HepG2 (cell line): ENCODE measurements at regions not wholly inside any gene's neighbourhood (a gene's known extent, or its start where the extent isn't known, plus 50 kb on each side); places are given as distances from the start of the nearest gene placed in this dataset.

ENCODE experiments used
- ATAC-seq: fragments of 200-7000 bp; cut with Tn5 transposase; 3 replicates; pipeline ENCODE4 v1.9.1; 2020; ENCODE audit warnings: mild to moderate bottlenecking, moderate library complexity
- BruUV-seq: library from RNA; stranded (reverse); fragments of 400-500 nt; replicated peaks from 2 replicates; lab custom pipeline; 2021; lab: Mats Ljungman, UMichigan
- CTCF ChIA-PET: fragments of 300-600 bp; formaldehyde crosslinking; extraction: SDS; loops from one replicate; lab custom pipeline; 2021; ENCODE audit warnings: low total read pairs, inconsistent platforms, low intra/inter-chr PET ratio; lab: Yijun Ruan, JAX
- POLR2A ChIA-PET: fragments of 350-600 bp; sonication (Branson Sonifier 250); formaldehyde crosslinking; loops from one replicate; lab custom pipeline; 2020; ENCODE audit warnings: antibody characterized with exemption, inconsistent platforms; lab: Yijun Ruan, JAX
- DNase-seq: peaks from one replicate; pipeline ENCODE4 v3.0.0-alpha.2; 2015; ENCODE audit warnings: low spot score
- FAIRE-seq: peaks from 3 replicates; lab custom pipeline; 2011; peaks lifted over from hg19 to GRCh38; lab: Jason Lieb, UNC
- H2AFZ ChIP-seq: one replicate; pipeline ENCODE4 v1.6.1; 2011; ENCODE audit warnings: low read length, inconsistent platforms
- H3K27ac ChIP-seq: fragments of 300-600 bp; 3 replicates; pipeline ENCODE4 v1.8.0; 2011; ENCODE audit warnings: mixed run types, mild to moderate bottlenecking, mixed read lengths, low read length, inconsistent platforms; ENCODE audit not compliant: insufficient read depth; ENCODE audit errors: extremely low read length
- H3K27me3 ChIP-seq, 2 experiments: fragments of 200-600 bp in 1 of 2; 2 replicates in 1 of 2; 3 replicates in 1 of 2; pipeline versions ENCODE4 v1.6.0 to v1.8.0; 2011; ENCODE audit warnings: low read length in 2 of 2, mild to moderate bottlenecking in 2 of 2, moderate library complexity in 2 of 2, inconsistent platforms in 1 of 2; ENCODE audit not compliant: insufficient read depth in 2 of 2, control insufficient read depth in 1 of 2
- H3K36me3 ChIP-seq, 2 experiments: fragments of 200-600 bp in 1 of 2; replicated peaks in 1 of 2; 2 replicates in 1 of 2; 3 replicates in 1 of 2; pipeline versions ENCODE4 v1.5.1 to v1.8.0; 2011; ENCODE audit warnings: low read length in 2 of 2, inconsistent platforms in 1 of 2; ENCODE audit not compliant: insufficient read depth in 2 of 2, control insufficient read depth in 1 of 2
- H3K4me1 ChIP-seq: 2 replicates; pipeline ENCODE4 v1.5.1; 2012; ENCODE audit warnings: low read length, inconsistent platforms; ENCODE audit not compliant: insufficient read depth
- H3K4me2 ChIP-seq: 2 replicates; pipeline ENCODE4 v1.6.0; 2011; ENCODE audit warnings: low read depth, low read length, inconsistent platforms
- H3K4me3 ChIP-seq, 3 experiments: fragments of 200-600 bp in 1 of 3; sonication (generic), shearing (Covaris generic) in 1 of 3; replicated peaks in 1 of 3; 2 replicates each; pipeline ENCODE4 v1.5.1; 2011 to 2016; ENCODE audit warnings: low read length in 3 of 3, inconsistent platforms in 2 of 3, low read depth in 2 of 3, mild to moderate bottlenecking in 2 of 3, control low read depth in 1 of 3, mixed read lengths in 1 of 3; ENCODE audit not compliant: insufficient read depth in 1 of 3
- H3K79me2 ChIP-seq: one replicate; pipeline ENCODE4 v1.6.1; 2011; ENCODE audit warnings: low read length, inconsistent platforms; ENCODE audit not compliant: insufficient read depth
- H3K9ac ChIP-seq: 2 replicates; pipeline ENCODE4 v1.6.0; 2011; ENCODE audit warnings: mild to moderate bottlenecking, low read depth, low read length, inconsistent platforms; ENCODE audit not compliant: insufficient read depth
- H3K9me3 ChIP-seq: 2 replicates; pipeline ENCODE4 v1.5.1; 2012; ENCODE audit warnings: mild to moderate bottlenecking, low read length
- H4K20me1 ChIP-seq: 2 replicates; pipeline ENCODE4 v1.6.0; 2011; ENCODE audit warnings: inconsistent platforms, mild to moderate bottlenecking, low read length, moderate library complexity; ENCODE audit not compliant: insufficient read depth
- AGO1 ChIP-seq: fragments of 200-400 bp; formaldehyde crosslinking; IDR thresholded peaks from 2 replicates; pipeline ENCODE4 v1.6.1; 2017; ENCODE audit warnings: mild to moderate bottlenecking, low read depth, low read length, moderate library complexity; ENCODE audit not compliant: poor library complexity, severe bottlenecking
- KAT8 ChIP-seq: IDR thresholded peaks from 2 replicates; pipeline ENCODE4 v1.6.1; 2016; ENCODE audit warnings: missing genetic modification reagents, missing compliant biosample characterization
- MLX ChIP-seq: IDR thresholded peaks from 2 replicates; pipeline ENCODE4 v1.6.1; 2016
- MZF1 ChIP-seq: sonication (generic); formaldehyde crosslinking; IDR thresholded peaks from 2 replicates; pipeline ENCODE4 v1.8.1; 2023; ENCODE audit warnings: mild to moderate bottlenecking, missing genetic modification reagents, borderline replicate concordance
- POLR2A ChIP-seq, 2 experiments: IDR thresholded peaks; 2 replicates each; pipeline ENCODE4 v1.6.1; 2011; ENCODE audit warnings: low read depth in 2 of 2, low read length in 2 of 2, mild to moderate bottlenecking in 1 of 2, moderate library complexity in 1 of 2; ENCODE audit not compliant: insufficient read depth in 1 of 2
- ZNF12 ChIP-seq: sonication (generic); formaldehyde crosslinking; IDR thresholded peaks from 2 replicates; pipeline ENCODE4 v1.5.0; 2020; ENCODE audit warnings: missing genetic modification reagents
- ZNF251 ChIP-seq: sonication (generic); formaldehyde crosslinking; IDR thresholded peaks from 2 replicates; pipeline ENCODE4 v1.9.0; 2021; ENCODE audit warnings: mild to moderate bottlenecking, missing genetic modification reagents
- ZNF784 ChIP-seq: sonication (generic); formaldehyde crosslinking; IDR thresholded peaks from 2 replicates; pipeline ENCODE4 v1.5.1; 2020; ENCODE audit warnings: missing genetic modification reagents, mild to moderate bottlenecking, borderline replicate concordance
- WGBS: methylation state at CpG from one replicate; pipeline ENCODE4 v1.1.6; 2017; ENCODE audit warnings: low lambda C conversion rate; 5-methylcytosine and 5-hydroxymethylcytosine counted together
- in situ Hi-C: cut with HindIII; loops from 2 replicates; pipeline ENCODE4 v1.10.0; 2017; ENCODE audit warnings: low pct_unique_long_range_greater_than_20kb; ENCODE audit not compliant: extremely low pct_ligation_motif_present
- intact Hi-C: fragments of 100-400 bp; cut with micrococcal nuclease; formaldehyde crosslinking; loops from one replicate; pipeline ENCODE4 v1.10.0; 2022; ENCODE audit not compliant: unreplicated experiment
- TF ChIP-seq, protein P1 (sequence below): sonication (generic); formaldehyde crosslinking; conservative IDR thresholded peaks from 2 replicates; pipeline ENCODE4 v1.4.0; 2020; ENCODE audit warnings: missing genetic modification reagents
- TF ChIP-seq, protein P2 (sequence below): IDR thresholded peaks from 2 replicates; pipeline ENCODE4 v1.6.1; 2016; ENCODE audit warnings: mild to moderate bottlenecking

- Histone ChIP-seq H3K4me3 (no peak overlapping the region), H3K36me3 (no peaks in the 10 kb centered on the region), H2AFZ (no peak overlapping the region)
- DNase-seq (no peak), FAIRE-seq (no peak)
- in situ Hi-C loops, result no loop called here
- TF ChIP-seq AGO1, result no peak
- TF ChIP-seq ZNF251 (CRISPR knock-in tag), result no peak
- no peak for TF ChIP-seq ZNF12 (CRISPR knock-in tag)
- TF ChIP-seq MLX (CRISPR knock-in tag), result no peak
- TF ChIP-seq KAT8, result no peak
- no peak for TF ChIP-seq POLR2A (IDR thresholded peaks at IDR 0.05; ENCODE audit: insufficient read depth in 1 of 2, low read depth in 2 of 2, low read length in 2 of 2)
- TF ChIP-seq ZNF784 (CRISPR knock-in tag), result no peak
- TF ChIP-seq, protein P1, sequence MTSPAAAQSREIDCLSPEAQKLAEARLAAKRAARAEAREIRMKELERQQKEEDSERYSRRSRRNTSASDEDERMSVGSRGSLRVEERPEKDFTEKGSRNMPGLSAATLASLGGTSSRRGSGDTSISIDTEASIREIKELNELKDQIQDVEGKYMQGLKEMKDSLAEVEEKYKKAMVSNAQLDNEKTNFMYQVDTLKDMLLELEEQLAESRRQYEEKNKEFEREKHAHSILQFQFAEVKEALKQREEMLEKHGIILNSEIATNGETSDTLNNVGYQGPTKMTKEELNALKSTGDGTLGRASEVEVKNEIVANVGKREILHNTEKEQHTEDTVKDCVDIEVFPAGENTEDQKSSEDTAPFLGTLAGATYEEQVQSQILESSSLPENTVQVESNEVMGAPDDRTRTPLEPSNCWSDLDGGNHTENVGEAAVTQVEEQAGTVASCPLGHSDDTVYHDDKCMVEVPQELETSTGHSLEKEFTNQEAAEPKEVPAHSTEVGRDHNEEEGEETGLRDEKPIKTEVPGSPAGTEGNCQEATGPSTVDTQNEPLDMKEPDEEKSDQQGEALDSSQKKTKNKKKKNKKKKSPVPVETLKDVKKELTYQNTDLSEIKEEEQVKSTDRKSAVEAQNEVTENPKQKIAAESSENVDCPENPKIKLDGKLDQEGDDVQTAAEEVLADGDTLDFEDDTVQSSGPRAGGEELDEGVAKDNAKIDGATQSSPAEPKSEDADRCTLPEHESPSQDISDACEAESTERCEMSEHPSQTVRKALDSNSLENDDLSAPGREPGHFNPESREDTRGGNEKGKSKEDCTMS (CRISPR knock-in tag), result no peak
- no peak for TF ChIP-seq MZF1
- TF ChIP-seq, protein P2, sequence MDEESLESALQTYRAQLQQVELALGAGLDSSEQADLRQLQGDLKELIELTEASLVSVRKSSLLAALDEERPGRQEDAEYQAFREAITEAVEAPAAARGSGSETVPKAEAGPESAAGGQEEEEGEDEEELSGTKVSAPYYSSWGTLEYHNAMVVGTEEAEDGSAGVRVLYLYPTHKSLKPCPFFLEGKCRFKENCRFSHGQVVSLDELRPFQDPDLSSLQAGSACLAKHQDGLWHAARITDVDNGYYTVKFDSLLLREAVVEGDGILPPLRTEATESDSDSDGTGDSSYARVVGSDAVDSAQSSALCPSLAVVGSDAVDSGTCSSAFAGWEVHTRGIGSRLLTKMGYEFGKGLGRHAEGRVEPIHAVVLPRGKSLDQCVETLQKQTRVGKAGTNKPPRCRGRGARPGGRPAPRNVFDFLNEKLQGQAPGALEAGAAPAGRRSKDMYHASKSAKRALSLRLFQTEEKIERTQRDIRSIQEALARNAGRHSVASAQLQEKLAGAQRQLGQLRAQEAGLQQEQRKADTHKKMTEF, result no peak
- TF ChIP-seq, all 625 proteins: peak for 0
- Histone ChIP-seq H3K79me2 (no peaks in the 10 kb centered on the region), H3K27me3 (peaks cover 3 to 66% of the 10 kb centered on the region in 2 experiments; a peak in 4 of 5 replicates), H3K4me2 (no peak overlapping the region), H3K9me3 (no peaks in the 10 kb centered on the region), H3K27ac (no peak overlapping the region), H3K9ac (no peak overlapping the region), H3K4me1 (peaks cover 27% of the 10 kb centered on the region), H4K20me1 (no peaks in the 10 kb centered on the region)
- 48% methylated on average over 4 of the region's 4 CpGs for WGBS
- intact Hi-C loops, result no loop called here
- ChIA-PET CTCF (no interaction called here), POLR2A (no interaction called here)
- no peak for ATAC-seq
- BruUV-seq, result no TSS peak
Observed at GRCh38 chr13:27004326-27004725, 167.3 kb downstream of the USP12 start.
